ENCODE measurements at regions not wholly inside any gene's neighbourhood (a gene's known extent, or its start where the extent isn't known, plus 50 kb on each side); places are given as distances from the start of the nearest gene placed in this dataset.

GRCh38 chr14:55802986-55803872 lies 223.2 kb downstream of the KTN1 start:
- no peaks in the 10 kb centered on the region for H3K9me3 ChIP-seq (ENCODE audit: control extremely low read depth in 1 of 3, control insufficient read depth in 2 of 3, insufficient read depth in 1 of 3, low read length in 2 of 3)
- 86% methylated on average over 2 of the region's 4 CpGs for WGBS (ENCODE audit: insufficient coverage)
- no peak overlapping the region for H3K9ac ChIP-seq (ENCODE audit: low read length)
- intact Hi-C loops (cut with micrococcal nuclease) = no loop called here
- H3K4me3 ChIP-seq (ENCODE audit: control extremely low read depth in 1 of 5, extremely low read depth in 1 of 5, insufficient read depth in 1 of 5, low read depth in 2 of 5, low read length in 4 of 5) = no peak overlapping the region
- no peak overlapping the region for H3K27ac ChIP-seq (ENCODE audit: low read length in 2 of 2)
- no peak overlapping the region for H3K27ac Mint-ChIP-seq
- POLR2A ChIA-PET = no interaction called here
- H3K79me2 ChIP-seq (ENCODE audit: control insufficient read depth, insufficient read depth, low read length) = no peaks in the 10 kb centered on the region
- no peaks in the 10 kb centered on the region for H3K27me3 Mint-ChIP-seq
- H3K9me3 Mint-ChIP-seq (ENCODE audit: insufficient read depth) = no peaks in the 10 kb centered on the region
- peaks cover 3% of the 10 kb centered on the region for H3K4me1 Mint-ChIP-seq
- no peak overlapping the region for H3K4me2 ChIP-seq (replicated peaks; ENCODE audit: low read depth, low read length, poor library complexity, severe bottlenecking)
- H3K36me3 ChIP-seq (replicated peaks in 1 of 2; ENCODE audit: control extremely low read depth in 1 of 2, control insufficient read depth in 1 of 2, extremely low read depth in 1 of 2, insufficient read depth in 2 of 2, low read length in 1 of 2) = no peaks in the 10 kb centered on the region
- H4K20me1 ChIP-seq (ENCODE audit: control insufficient read depth, insufficient read depth, low read length, poor library complexity, severe bottlenecking) = no peaks in the 10 kb centered on the region
- no peak overlapping the region for H2AFZ ChIP-seq (ENCODE audit: insufficient read depth, low read depth, low read length, poor library complexity, severe bottlenecking)
- H3K4me1 ChIP-seq (ENCODE audit: control insufficient read depth in 2 of 2, insufficient read depth in 2 of 2, low read length in 2 of 2) = no peaks in the 10 kb centered on the region
- no peak overlapping the region for H3K4me3 Mint-ChIP-seq
- CTCF ChIA-PET = no interaction called here
- ATAC-seq (ENCODE audit: low read depth) (no peak), DNase-seq (no peak)
- TF ChIP-seq, protein P1, sequence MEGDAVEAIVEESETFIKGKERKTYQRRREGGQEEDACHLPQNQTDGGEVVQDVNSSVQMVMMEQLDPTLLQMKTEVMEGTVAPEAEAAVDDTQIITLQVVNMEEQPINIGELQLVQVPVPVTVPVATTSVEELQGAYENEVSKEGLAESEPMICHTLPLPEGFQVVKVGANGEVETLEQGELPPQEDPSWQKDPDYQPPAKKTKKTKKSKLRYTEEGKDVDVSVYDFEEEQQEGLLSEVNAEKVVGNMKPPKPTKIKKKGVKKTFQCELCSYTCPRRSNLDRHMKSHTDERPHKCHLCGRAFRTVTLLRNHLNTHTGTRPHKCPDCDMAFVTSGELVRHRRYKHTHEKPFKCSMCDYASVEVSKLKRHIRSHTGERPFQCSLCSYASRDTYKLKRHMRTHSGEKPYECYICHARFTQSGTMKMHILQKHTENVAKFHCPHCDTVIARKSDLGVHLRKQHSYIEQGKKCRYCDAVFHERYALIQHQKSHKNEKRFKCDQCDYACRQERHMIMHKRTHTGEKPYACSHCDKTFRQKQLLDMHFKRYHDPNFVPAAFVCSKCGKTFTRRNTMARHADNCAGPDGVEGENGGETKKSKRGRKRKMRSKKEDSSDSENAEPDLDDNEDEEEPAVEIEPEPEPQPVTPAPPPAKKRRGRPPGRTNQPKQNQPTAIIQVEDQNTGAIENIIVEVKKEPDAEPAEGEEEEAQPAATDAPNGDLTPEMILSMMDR (IDR thresholded peaks at IDR 0.05) = no peak
- no peak for TF ChIP-seq EZH2 (IDR thresholded peaks at IDR 0.05; ENCODE audit: borderline replicate concordance, insufficient read depth, low read depth, low read length, poor library complexity, severe bottlenecking)
- H3K27me3 ChIP-seq (replicated peaks in 1 of 4; ENCODE audit: control extremely low read depth in 1 of 4, control insufficient read depth in 3 of 4, insufficient read depth in 4 of 4, low read length in 3 of 4) = no peaks in the 10 kb centered on the region

GRCh38 chr14:55803873-55804553 lies 224.0 kb downstream of the KTN1 start:
- Histone ChIP-seq H3K4me3 (ENCODE audit: control extremely low read depth in 1 of 5, extremely low read depth in 1 of 5, insufficient read depth in 1 of 5, low read depth in 2 of 5, low read length in 4 of 5) (no peak overlapping the region), H3K4me2 (replicated peaks; ENCODE audit: low read depth, low read length, poor library complexity, severe bottlenecking) (no peak overlapping the region), H3K27ac (ENCODE audit: low read length in 2 of 2) (no peak overlapping the region), H3K4me1 (ENCODE audit: control insufficient read depth in 2 of 2, insufficient read depth in 2 of 2, low read length in 2 of 2) (no peaks in the 10 kb centered on the region), H4K20me1 (ENCODE audit: control insufficient read depth, insufficient read depth, low read length, poor library complexity, severe bottlenecking) (no peaks in the 10 kb centered on the region), H3K9me3 (ENCODE audit: control extremely low read depth in 1 of 3, control insufficient read depth in 2 of 3, insufficient read depth in 1 of 3, low read length in 2 of 3) (no peaks in the 10 kb centered on the region), H2AFZ (ENCODE audit: insufficient read depth, low read depth, low read length, poor library complexity, severe bottlenecking) (no peak overlapping the region), H3K36me3 (replicated peaks in 1 of 2; ENCODE audit: control extremely low read depth in 1 of 2, control insufficient read depth in 1 of 2, extremely low read depth in 1 of 2, insufficient read depth in 2 of 2, low read length in 1 of 2) (no peaks in the 10 kb centered on the region), H3K27me3 (replicated peaks in 1 of 4; ENCODE audit: control extremely low read depth in 1 of 4, control insufficient read depth in 3 of 4, insufficient read depth in 4 of 4, low read length in 3 of 4) (no peaks in the 10 kb centered on the region), H3K79me2 (ENCODE audit: control insufficient read depth, insufficient read depth, low read length) (no peaks in the 10 kb centered on the region), H3K9ac (ENCODE audit: low read length) (no peak overlapping the region)
- DNase-seq (no peak), ATAC-seq (ENCODE audit: low read depth) (no peak)
- CTCF ChIA-PET = no interaction called here
- POLR2A ChIA-PET = no interaction called here
- peaks cover 3% of the 10 kb centered on the region for H3K4me1 Mint-ChIP-seq
- 95% methylated on average over 2 of the region's 5 CpGs for WGBS (ENCODE audit: insufficient coverage)
- H3K4me3 Mint-ChIP-seq = no peak overlapping the region
- intact Hi-C loops (cut with micrococcal nuclease) = no loop called here
- no peak for TF ChIP-seq EZH2 (IDR thresholded peaks at IDR 0.05; ENCODE audit: borderline replicate concordance, insufficient read depth, low read depth, low read length, poor library complexity, severe bottlenecking)
- TF ChIP-seq, protein P1 (IDR thresholded peaks at IDR 0.05) = no peak
- no peaks in the 10 kb centered on the region for H3K27me3 Mint-ChIP-seq
- H3K9me3 Mint-ChIP-seq (ENCODE audit: insufficient read depth) = no peaks in the 10 kb centered on the region
- H3K27ac Mint-ChIP-seq = no peak overlapping the region

Measured in B cell (primary cell).